Subcutaneous abdominal adipose tissue (tissue), 5 donors: ENCODE measurements at regions not wholly inside any gene's neighbourhood (a gene's known extent, or its start where the extent isn't known, plus 50 kb on each side); places are given as distances from the start of the nearest gene placed in this dataset.

Experiments used
- H3K27ac ChIP-seq: one replicate; pipeline ENCODE4 v1.7.0; 2013; ENCODE audit warnings: low read depth, mild to moderate bottlenecking, inconsistent platforms, low read length, moderate library complexity
- H3K27me3 ChIP-seq, 5 donors: one replicate each; pipeline ENCODE4 v1.7.0; 2013; ENCODE audit warnings: low read length in 5 of 5, inconsistent platforms in 1 of 5; ENCODE audit not compliant: control insufficient read depth in 5 of 5, insufficient read depth in 4 of 5
- H3K36me3 ChIP-seq, 5 donors: one replicate each; pipeline ENCODE4 v1.7.0; 2013; ENCODE audit warnings: low read length in 5 of 5; ENCODE audit not compliant: control insufficient read depth in 5 of 5, insufficient read depth in 5 of 5
- H3K4me1 ChIP-seq, 5 donors: one replicate each; pipeline ENCODE4 v1.7.0; 2013; ENCODE audit warnings: low read length in 5 of 5, mild to moderate bottlenecking in 3 of 5, moderate library complexity in 1 of 5; ENCODE audit not compliant: control insufficient read depth in 5 of 5, insufficient read depth in 5 of 5
- H3K4me3 ChIP-seq, 5 donors: one replicate each; pipeline ENCODE4 v1.7.0; 2013; ENCODE audit warnings: low read length in 5 of 5, low read depth in 1 of 5
- H3K9ac ChIP-seq, 5 donors: one replicate each; pipeline ENCODE4 v1.7.0; 2013; ENCODE audit warnings: low read length in 5 of 5, mild to moderate bottlenecking in 4 of 5, moderate library complexity in 3 of 5
- H3K9me3 ChIP-seq, 5 donors: one replicate each; pipeline ENCODE4 v1.7.0; 2013; ENCODE audit warnings: low read length in 5 of 5; ENCODE audit not compliant: control insufficient read depth in 5 of 5
- donor health status: healthy.
- donor health status: healthy.
- donor health status: healthy.
- donor health status: healthy.
- donor health status: healthy.

- Histone ChIP-seq H3K4me1 (peaks cover 0 to 4% (median 0%) of the 10 kb centered on the region in 5 donors), H3K9me3 (peaks cover 0 to 5% (median 0%) of the 10 kb centered on the region in 5 donors), H3K36me3 (no peaks in the 10 kb centered on the region), H3K4me3 (no peak overlapping the region), H3K27me3 (peaks cover 0 to 5% (median 0%) of the 10 kb centered on the region in 5 donors), H3K27ac (no peak overlapping the region), H3K9ac (no peak overlapping the region)
Observed at GRCh38 chr5:2020730-2021129, 138.0 kb upstream of the IRX4 start.

GRCh38 chr5:2019716-2020115 is 137.0 kb upstream of the IRX4 start:
- Histone ChIP-seq H3K4me1 (peaks cover 0 to 4% (median 0%) of the 10 kb centered on the region in 5 donors), H3K27ac (no peak overlapping the region), H3K36me3 (no peaks in the 10 kb centered on the region), H3K4me3 (no peak overlapping the region), H3K9me3 (peaks cover 0 to 5% (median 0%) of the 10 kb centered on the region in 5 donors), H3K9ac (no peak overlapping the region), H3K27me3 (peaks cover 0 to 5% (median 0%) of the 10 kb centered on the region in 5 donors)

- H3K4me3 ChIP-seq, result no peak overlapping the region
- no peak overlapping the region for H3K9ac ChIP-seq
- peaks cover 0 to 4% (median 0%) of the 10 kb centered on the region in 5 donors for H3K4me1 ChIP-seq
- peaks cover 0 to 5% (median 3%) of the 10 kb centered on the region in 5 donors for H3K27me3 ChIP-seq
- H3K9me3 ChIP-seq, result peaks cover 0 to 1% (median 0%) of the 10 kb centered on the region in 5 donors
- H3K36me3 ChIP-seq, result no peaks in the 10 kb centered on the region
- H3K27ac ChIP-seq, result no peak overlapping the region
Observed at GRCh38 chr5:2018390-2018724, 135.6 kb upstream of the IRX4 start.

- Histone ChIP-seq H3K27ac (no peak overlapping the region), H3K9me3 (no peaks in the 10 kb centered on the region), H3K9ac (no peak overlapping the region), H3K4me1 (peaks cover 0 to 4% (median 0%) of the 10 kb centered on the region in 5 donors), H3K36me3 (no peaks in the 10 kb centered on the region), H3K4me3 (no peak overlapping the region), H3K27me3 (peaks cover 0 to 5% (median 4%) of the 10 kb centered on the region in 5 donors)
Observed at GRCh38 chr5:2017540-2018389, 135.0 kb upstream of the IRX4 start.

GRCh38 chr5:2015961-2016360 is 133.2 kb upstream of the IRX4 start:
- Histone ChIP-seq H3K27ac (no peak overlapping the region), H3K27me3 (peaks cover 0 to 4% (median 0%) of the 10 kb centered on the region in 5 donors), H3K36me3 (no peaks in the 10 kb centered on the region), H3K9ac (no peak overlapping the region), H3K4me3 (no peak overlapping the region), H3K9me3 (no peaks in the 10 kb centered on the region), H3K4me1 (peaks cover 0 to 4% (median 0%) of the 10 kb centered on the region in 5 donors)

- Histone ChIP-seq H3K27ac (no peak overlapping the region), H3K4me1 (peaks cover 0 to 4% (median 0%) of the 10 kb centered on the region in 5 donors), H3K4me3 (no peak overlapping the region), H3K9ac (no peak overlapping the region), H3K9me3 (no peaks in the 10 kb centered on the region), H3K36me3 (no peaks in the 10 kb centered on the region), H3K27me3 (peaks cover 0 to 4% (median 0%) of the 10 kb centered on the region in 5 donors)
Observed at GRCh38 chr5:2015124-2015848, 132.6 kb upstream of the IRX4 start.

- Histone ChIP-seq H3K36me3 (no peaks in the 10 kb centered on the region), H3K9me3 (no peaks in the 10 kb centered on the region), H3K27me3 (peaks cover 0 to 4% (median 4%) of the 10 kb centered on the region in 5 donors), H3K9ac (no peak overlapping the region), H3K4me1 (peaks cover 0 to 4% (median 0%) of the 10 kb centered on the region in 5 donors), H3K27ac (no peak overlapping the region), H3K4me3 (no peak overlapping the region)
Observed at GRCh38 chr5:2014058-2014610, 131.4 kb upstream of the IRX4 start.

GRCh38 chr5:2013301-2014057 is 130.8 kb upstream of the IRX4 start:
- no peak overlapping the region for H3K9ac ChIP-seq
- H3K36me3 ChIP-seq, result no peaks in the 10 kb centered on the region
- peaks cover 0 to 5% (median 4%) of the 10 kb centered on the region in 5 donors for H3K27me3 ChIP-seq
- no peak overlapping the region for H3K27ac ChIP-seq
- H3K4me3 ChIP-seq, result no peak overlapping the region
- peaks cover 0 to 5% (median 1%) of the 10 kb centered on the region in 5 donors for H3K4me1 ChIP-seq
- no peaks in the 10 kb centered on the region for H3K9me3 ChIP-seq

- no peak overlapping the region for H3K27ac ChIP-seq
- H3K9ac ChIP-seq, result no peak overlapping the region
- no peak overlapping the region for H3K4me3 ChIP-seq
- peaks cover 0 to 6% (median 4%) of the 10 kb centered on the region in 5 donors for H3K27me3 ChIP-seq
- peaks cover 0 to 11% (median 7%) of the 10 kb centered on the region in 5 donors for H3K4me1 ChIP-seq
- no peaks in the 10 kb centered on the region for H3K36me3 ChIP-seq
- no peaks in the 10 kb centered on the region for H3K9me3 ChIP-seq
Observed at GRCh38 chr5:2012885-2013284, 130.2 kb upstream of the IRX4 start.
